IPS DF 6.9 (cell line): ENCODE measurements at regions not wholly inside any gene's neighbourhood (a gene's known extent, or its start where the extent isn't known, plus 50 kb on each side); places are given as distances from the start of the nearest gene placed in this dataset.
"Not testable (repeated sequence)": the region's sequence is repeated elsewhere in the genome, so short reads cannot be mapped to it uniquely, and the experiment has no call there.

ENCODE experiments used
- DNase-seq: peaks from one replicate; pipeline ENCODE4 v3.0.0-alpha.2; 2013; ENCODE audit warnings: low read depth, low spot score
- H3K27ac ChIP-seq: one replicate; pipeline ENCODE4 v1.5.1; 2013; ENCODE audit warnings: low read length, control low read depth
- H3K27me3 ChIP-seq: 2 replicates; pipeline ENCODE4 v1.6.1; 2013; ENCODE audit warnings: mild to moderate bottlenecking, low read length; ENCODE audit not compliant: control insufficient read depth, insufficient read depth
- H3K36me3 ChIP-seq: 2 replicates; pipeline ENCODE4 v1.6.1; 2013; ENCODE audit warnings: low read length; ENCODE audit not compliant: control insufficient read depth, insufficient read depth
- H3K4me1 ChIP-seq: 2 replicates; pipeline ENCODE4 v1.6.1; 2013; ENCODE audit warnings: low read length; ENCODE audit not compliant: control insufficient read depth, insufficient read depth
- H3K4me3 ChIP-seq: 2 replicates; pipeline ENCODE4 v1.5.1; 2013; ENCODE audit warnings: mild to moderate bottlenecking, low read length
- H3K9me3 ChIP-seq: 2 replicates; pipeline ENCODE4 v1.6.1; 2013; ENCODE audit warnings: low read length, inconsistent platforms; ENCODE audit not compliant: control insufficient read depth, insufficient read depth
- WGBS: extraction: QIAGEN DNeasy Blood & Tissue Kit; methylation state at CpG from one replicate; pipeline ENCODE4 v1.1.7; 2013; ENCODE audit warnings: mixed read lengths, missing lambda C conversion rate; ENCODE audit not compliant: insufficient read length, insufficient coverage; 5-methylcytosine and 5-hydroxymethylcytosine counted together

- no CpG with 5 or more reads among the region's 1 CpG for WGBS
- no peak overlapping the region for H3K27ac ChIP-seq
- H3K4me3 ChIP-seq = no peak overlapping the region
- H3K9me3 ChIP-seq = no peaks in the 10 kb centered on the region
- H3K36me3 ChIP-seq = no peaks in the 10 kb centered on the region
- H3K27me3 ChIP-seq = no peaks in the 10 kb centered on the region
- no peak for DNase-seq
- H3K4me1 ChIP-seq = no peaks in the 10 kb centered on the region; the same call in 1 of the 2 replicates
Observed at GRCh38 chr7:12826079-12826478, 138.6 kb downstream of the ARL4A start.

DNA sequence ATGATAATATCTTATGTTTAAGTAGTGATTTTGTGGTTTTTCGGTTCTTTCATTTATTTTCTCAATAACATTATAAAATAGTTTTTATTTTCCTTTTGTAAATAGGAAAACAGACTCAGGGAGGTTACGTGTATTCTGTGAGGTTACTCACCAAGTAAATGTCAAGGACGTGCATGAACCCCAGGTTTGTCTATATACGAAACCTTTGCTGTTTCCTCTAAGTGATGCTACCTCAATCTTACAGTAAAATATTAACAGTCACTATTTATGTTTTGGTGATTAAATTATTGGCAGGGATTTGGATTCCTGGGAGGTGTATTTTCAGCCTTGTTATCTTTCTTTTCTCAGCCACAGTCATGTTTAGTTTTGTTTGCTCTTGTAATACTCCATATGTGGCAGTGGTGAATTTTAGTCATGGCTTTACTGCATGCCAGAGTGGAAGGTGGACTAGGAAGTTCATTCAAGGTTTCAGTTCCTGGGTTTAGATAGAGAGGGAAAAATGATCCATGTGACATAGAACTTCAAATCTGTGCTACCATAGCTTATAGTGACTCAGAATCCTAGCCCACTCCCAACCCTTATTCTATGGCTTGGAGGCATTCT, 139.9 kb downstream of the ARL4A start:
- Histone ChIP-seq H3K36me3 (no peaks in the 10 kb centered on the region), H3K27me3 (no peaks in the 10 kb centered on the region), H3K27ac (no peak overlapping the region), H3K4me3 (no peak overlapping the region), H3K9me3 (no peaks in the 10 kb centered on the region), H3K4me1 (no peaks in the 10 kb centered on the region; the same call in 1 of the 2 replicates)
- no peak for DNase-seq
- WGBS = no CpG with 5 or more reads among the region's 4 CpGs

- DNase-seq = no peak
Observed at GRCh38 chr7:12827920-12828319, 140.5 kb downstream of the ARL4A start.

DNA sequence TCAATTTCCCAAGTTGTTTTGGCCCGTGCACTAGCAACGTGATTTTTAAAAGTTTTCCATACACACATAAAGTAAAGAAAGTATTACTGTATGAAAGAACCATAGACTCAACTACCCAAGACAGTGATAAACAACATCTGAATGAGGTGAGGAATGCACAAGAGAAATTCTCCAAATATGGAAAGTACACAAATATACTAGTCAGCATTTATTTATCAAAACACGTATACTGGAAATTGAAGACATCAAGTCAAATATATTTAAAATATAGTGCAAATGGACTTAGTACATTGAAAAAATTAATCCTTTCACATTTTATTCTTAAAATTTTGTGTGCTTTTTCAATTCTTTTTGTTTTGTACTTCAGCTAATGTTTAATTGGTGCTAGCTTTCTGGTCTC, 143.6 kb downstream of the ARL4A start:
- no peak overlapping the region for H3K4me3 ChIP-seq
- H3K36me3 ChIP-seq = no peaks in the 10 kb centered on the region
- peaks cover 1% of the 10 kb centered on the region; the same call in 1 of the 2 replicates for H3K9me3 ChIP-seq
- H3K27ac ChIP-seq = no peak overlapping the region
- H3K4me1 ChIP-seq = no peaks in the 10 kb centered on the region; the same call in 1 of the 2 replicates
- no peaks in the 10 kb centered on the region for H3K27me3 ChIP-seq
- no peak for DNase-seq
- no CpG with 5 or more reads among the region's 3 CpGs for WGBS

More at GRCh38 chr7:12827920-12828319, 140.5 kb downstream of the ARL4A start:
- no peaks in the 10 kb centered on the region for H3K27me3 ChIP-seq
- no peak overlapping the region for H3K4me3 ChIP-seq
- WGBS = no CpG with 5 or more reads among the region's 3 CpGs
- no peaks in the 10 kb centered on the region for H3K36me3 ChIP-seq
- no peaks in the 10 kb centered on the region for H3K9me3 ChIP-seq
- no peaks in the 10 kb centered on the region; the same call in 1 of the 2 replicates for H3K4me1 ChIP-seq
- no peak overlapping the region for H3K27ac ChIP-seq

DNA sequence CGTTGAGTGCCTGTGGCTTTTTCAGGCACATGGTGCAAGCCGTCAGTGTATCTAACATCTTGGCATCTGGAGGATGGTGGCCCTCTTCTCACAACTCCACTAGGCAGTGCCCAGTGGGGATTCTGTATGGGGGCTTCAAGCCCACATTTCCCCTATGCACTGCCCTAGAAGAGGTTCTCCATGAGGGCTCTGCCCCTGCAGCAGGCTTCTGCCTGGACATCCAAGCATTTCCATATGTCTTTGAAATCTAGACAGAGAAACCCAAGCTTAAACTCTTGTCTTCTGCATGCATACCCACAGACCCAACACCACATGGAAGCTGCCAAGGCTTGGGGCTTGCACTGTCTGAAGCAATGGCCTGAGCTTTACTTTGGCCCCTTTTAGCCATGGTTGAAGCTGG, 146.4 kb downstream of the ARL4A start:
- Histone ChIP-seq H3K4me3 (no peak overlapping the region), H3K27me3 (no peaks in the 10 kb centered on the region)
- WGBS = no CpG with 5 or more reads among the region's 2 CpGs

GRCh38 chr7:12834782-12835181, 147.3 kb downstream of the ARL4A start:
- Histone ChIP-seq H3K27me3 (no peaks in the 10 kb centered on the region), H3K27ac (no peak overlapping the region), H3K4me3 (no peak overlapping the region), H3K4me1 (peaks cover 3% of the 10 kb centered on the region; the same call in 1 of the 2 replicates), H3K9me3 (peaks cover 1% of the 10 kb centered on the region; the same call in 1 of the 2 replicates), H3K36me3 (no peaks in the 10 kb centered on the region)
- DNase-seq = no peak
- WGBS = no CpG with 5 or more reads among the region's 1 CpG

More for the DNA sequence above, 146.4 kb downstream of the ARL4A start:
- DNase-seq = no peak
- no peaks in the 10 kb centered on the region; the same call in 1 of the 2 replicates for H3K4me1 ChIP-seq
- no peaks in the 10 kb centered on the region for H3K36me3 ChIP-seq
- H3K9me3 ChIP-seq = peaks cover 1% of the 10 kb centered on the region; the same call in 1 of the 2 replicates
- no peak overlapping the region for H3K27ac ChIP-seq

DNA sequence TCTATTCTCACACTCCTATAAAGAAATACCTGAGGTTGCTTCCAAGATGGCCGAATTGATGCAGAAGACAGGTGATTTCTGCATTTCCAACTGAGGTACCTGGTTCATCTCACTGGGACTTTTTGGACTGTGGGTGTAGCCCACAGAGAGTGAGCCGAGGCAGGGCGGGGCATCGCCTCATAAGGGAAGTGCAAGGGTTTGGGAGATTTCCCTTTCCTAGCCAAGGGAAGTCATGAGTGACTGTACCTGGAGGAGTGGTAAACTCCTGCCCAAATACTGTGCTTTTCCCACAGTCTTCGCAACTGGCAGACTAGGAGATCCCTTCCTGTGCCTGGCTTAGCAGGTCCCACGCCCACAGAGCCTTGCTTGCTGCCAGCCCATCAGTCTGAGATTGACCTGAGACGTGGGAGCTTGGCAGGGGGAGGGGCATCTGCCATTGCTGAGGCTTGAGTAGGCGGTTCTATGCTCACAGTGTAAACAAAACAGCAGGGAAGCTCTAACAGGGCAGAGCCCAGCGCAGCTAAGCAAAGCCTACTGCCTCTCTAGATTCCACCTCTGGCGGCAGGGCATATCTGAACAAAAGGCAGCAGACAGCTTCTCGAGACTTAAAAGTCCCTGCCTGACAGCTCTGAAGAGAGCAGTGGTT, 152.2 kb downstream of the ARL4A start:
- Histone ChIP-seq H3K27ac (no peak overlapping the region), H3K4me3 (no peak overlapping the region), H3K4me1 (peaks cover 3% of the 10 kb centered on the region; the same call in 1 of the 2 replicates), H3K36me3 (no peaks in the 10 kb centered on the region), H3K9me3 (no peaks in the 10 kb centered on the region; the same call in 1 of the 2 replicates), H3K27me3 (no peaks in the 10 kb centered on the region)
- no CpG with 5 or more reads among the region's 11 CpGs for WGBS
- no peak for DNase-seq

DNA sequence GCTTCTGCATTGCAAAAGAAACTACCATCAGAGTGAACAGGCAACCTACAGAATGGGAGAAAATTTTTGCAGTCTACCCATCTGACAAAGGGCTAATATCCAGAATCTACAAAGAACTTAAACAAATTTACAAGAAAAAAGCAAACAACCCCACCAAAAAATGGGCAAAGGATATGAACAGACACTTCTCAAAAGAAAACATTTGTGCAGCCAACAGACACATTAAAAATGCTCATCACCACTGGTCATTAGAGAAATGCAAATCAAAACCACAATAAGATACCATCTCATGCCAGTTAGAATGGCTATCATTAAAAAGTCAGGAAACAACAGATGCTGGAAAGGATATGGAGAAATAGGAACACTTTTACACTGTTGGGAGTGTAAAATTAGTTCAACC, 157.3 kb downstream of the ARL4A start:
- H3K27ac ChIP-seq, H3K4me1 ChIP-seq, H3K4me3 ChIP-seq, H3K27me3 ChIP-seq, DNase-seq, H3K36me3 ChIP-seq, H3K9me3 ChIP-seq: not testable (repeated sequence)

DNA sequence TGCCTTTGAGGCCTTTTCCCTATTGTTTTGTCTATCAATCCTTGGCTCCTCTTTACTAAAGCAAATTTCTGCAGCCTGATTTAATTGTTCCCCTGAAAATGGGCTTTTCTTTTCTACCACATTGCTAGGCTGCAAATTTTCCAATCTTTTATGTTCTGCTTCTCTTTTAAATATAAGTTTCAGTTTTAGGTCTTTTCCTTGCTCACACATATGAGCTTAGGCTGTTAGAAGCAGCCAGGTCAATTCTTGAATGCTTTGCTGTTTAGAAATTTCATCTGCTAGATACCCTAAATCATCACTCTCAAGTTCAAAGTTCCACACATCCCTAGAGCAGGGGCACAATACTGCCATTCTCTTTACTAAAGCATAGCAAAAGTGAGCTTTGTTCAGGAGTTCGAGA, 159.6 kb downstream of the ARL4A start:
- Histone ChIP-seq H3K4me3 (no peak overlapping the region), H3K9me3 (no peaks in the 10 kb centered on the region), H3K4me1 (no peaks in the 10 kb centered on the region), H3K27ac (no peak overlapping the region), H3K27me3 (no peaks in the 10 kb centered on the region), H3K36me3 (no peaks in the 10 kb centered on the region)
- no CpG with 5 or more reads among the region's 1 CpG for WGBS
- no peak for DNase-seq

DNA sequence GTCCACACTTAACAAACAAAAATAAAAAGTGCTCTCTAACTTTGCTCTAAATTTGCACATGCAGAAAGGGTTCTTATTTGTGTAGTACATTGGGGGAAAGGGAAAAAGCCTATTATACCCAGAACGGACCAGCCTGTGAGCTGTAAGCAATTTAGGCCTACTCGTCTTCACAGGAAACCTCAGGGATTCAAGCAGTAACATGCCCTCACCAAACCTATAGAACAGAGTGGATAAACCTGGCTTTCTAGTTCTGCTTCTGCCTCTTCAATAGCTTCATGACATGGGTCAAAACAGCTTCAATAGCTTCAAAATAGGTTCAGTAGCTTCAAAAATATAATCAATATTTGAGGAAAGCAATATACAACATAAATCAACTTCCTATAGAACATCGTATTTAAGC, 163.7 kb downstream of the ARL4A start:
- WGBS = no CpG with 5 or more reads among the region's 3 CpGs
- Histone ChIP-seq H3K4me1 (no peaks in the 10 kb centered on the region), H3K36me3 (no peaks in the 10 kb centered on the region), H3K9me3 (no peaks in the 10 kb centered on the region), H3K27ac (no peak overlapping the region), H3K27me3 (no peaks in the 10 kb centered on the region), H3K4me3 (no peak overlapping the region)
- DNase-seq = no peak

GRCh38 chr7:12851841-12852240, 164.4 kb downstream of the ARL4A start:
- no peaks in the 10 kb centered on the region for H3K27me3 ChIP-seq
- no peaks in the 10 kb centered on the region for H3K36me3 ChIP-seq
- no peaks in the 10 kb centered on the region for H3K4me1 ChIP-seq
- DNase-seq = no peak
- no peak overlapping the region for H3K27ac ChIP-seq
- no peaks in the 10 kb centered on the region for H3K9me3 ChIP-seq
- WGBS = no CpG with 5 or more reads among the region's 3 CpGs
- no peak overlapping the region for H3K4me3 ChIP-seq
